Cardiac muscle cell (in vitro differentiated cells and primary cell): ENCODE measurements at regions not wholly inside any gene's neighbourhood (a gene's known extent, or its start where the extent isn't known, plus 50 kb on each side); places are given as distances from the start of the nearest gene placed in this dataset.

ENCODE experiments used
- DNase-seq, 2 donors: peaks; one replicate each; pipeline versions ENCODE4 v3.0.0 to v3.0.0-alpha.2; 2010 to 2017; ENCODE audit warnings: low read depth in 1 of 2, low spot score in 1 of 2
- H3K27ac ChIP-seq: fragments of 200-600 bp; sonication (generic); 2 replicates; pipeline ENCODE4 v1.5.1; 2016
- H3K27me3 ChIP-seq: fragments of 200-600 bp; sonication (generic); 2 replicates; pipeline ENCODE4 v1.6.0; 2016; ENCODE audit warnings: control low read depth
- H3K36me3 ChIP-seq: fragments of 200-600 bp; sonication (generic); 2 replicates; pipeline ENCODE4 v1.5.1; 2016; ENCODE audit warnings: control low read depth
- H3K4me1 ChIP-seq: fragments of 200-600 bp; sonication (generic); 2 replicates; pipeline ENCODE4 v1.8.1; 2017; ENCODE audit warnings: low read depth, mild to moderate bottlenecking, mixed run types
- H3K4me3 ChIP-seq: fragments of 200-600 bp; sonication (generic); 2 replicates; pipeline ENCODE4 v1.5.1; 2016; ENCODE audit warnings: mild to moderate bottlenecking
- H3K9me3 ChIP-seq: fragments of 200-600 bp; sonication (generic); 2 replicates; pipeline ENCODE4 v1.5.1; 2017; ENCODE audit warnings: low read depth, mild to moderate bottlenecking, control low read depth
- TF ChIP-seq, protein P1 (sequence below): IDR thresholded peaks from 2 replicates; pipeline ENCODE4 v1.5.1; 2012; ENCODE audit warnings: low read depth, mild to moderate bottlenecking, low read length

DNA sequence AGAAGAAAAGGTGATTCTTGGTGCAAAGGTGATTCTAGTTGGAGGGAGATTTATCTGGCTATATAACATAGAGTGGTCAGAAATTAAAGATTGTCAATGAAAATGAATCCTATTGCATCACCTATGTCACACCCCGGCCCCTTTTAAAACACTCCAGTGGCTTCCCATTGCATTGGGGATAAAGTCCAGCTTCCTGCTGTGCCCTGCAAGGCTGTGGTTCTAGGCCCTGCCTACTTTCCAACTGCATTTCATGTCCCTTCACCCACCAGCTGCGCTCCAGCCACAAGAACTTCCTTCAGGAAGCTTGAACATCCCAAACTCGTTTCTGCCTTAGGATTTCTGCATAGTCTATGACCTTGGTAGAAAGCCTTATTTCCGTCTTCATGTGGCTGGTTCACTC is 118.7 kb upstream of the UMPS start:
- Histone ChIP-seq H3K27ac (no peak overlapping the region), H3K36me3 (no peaks in the 10 kb centered on the region), H3K4me3 (no peak overlapping the region), H3K27me3 (no peaks in the 10 kb centered on the region), H3K9me3 (no peaks in the 10 kb centered on the region), H3K4me1 (peaks cover 14% of the 10 kb centered on the region)
- no peak for DNase-seq
- TF ChIP-seq, protein P1, sequence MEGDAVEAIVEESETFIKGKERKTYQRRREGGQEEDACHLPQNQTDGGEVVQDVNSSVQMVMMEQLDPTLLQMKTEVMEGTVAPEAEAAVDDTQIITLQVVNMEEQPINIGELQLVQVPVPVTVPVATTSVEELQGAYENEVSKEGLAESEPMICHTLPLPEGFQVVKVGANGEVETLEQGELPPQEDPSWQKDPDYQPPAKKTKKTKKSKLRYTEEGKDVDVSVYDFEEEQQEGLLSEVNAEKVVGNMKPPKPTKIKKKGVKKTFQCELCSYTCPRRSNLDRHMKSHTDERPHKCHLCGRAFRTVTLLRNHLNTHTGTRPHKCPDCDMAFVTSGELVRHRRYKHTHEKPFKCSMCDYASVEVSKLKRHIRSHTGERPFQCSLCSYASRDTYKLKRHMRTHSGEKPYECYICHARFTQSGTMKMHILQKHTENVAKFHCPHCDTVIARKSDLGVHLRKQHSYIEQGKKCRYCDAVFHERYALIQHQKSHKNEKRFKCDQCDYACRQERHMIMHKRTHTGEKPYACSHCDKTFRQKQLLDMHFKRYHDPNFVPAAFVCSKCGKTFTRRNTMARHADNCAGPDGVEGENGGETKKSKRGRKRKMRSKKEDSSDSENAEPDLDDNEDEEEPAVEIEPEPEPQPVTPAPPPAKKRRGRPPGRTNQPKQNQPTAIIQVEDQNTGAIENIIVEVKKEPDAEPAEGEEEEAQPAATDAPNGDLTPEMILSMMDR: no peak

DNA sequence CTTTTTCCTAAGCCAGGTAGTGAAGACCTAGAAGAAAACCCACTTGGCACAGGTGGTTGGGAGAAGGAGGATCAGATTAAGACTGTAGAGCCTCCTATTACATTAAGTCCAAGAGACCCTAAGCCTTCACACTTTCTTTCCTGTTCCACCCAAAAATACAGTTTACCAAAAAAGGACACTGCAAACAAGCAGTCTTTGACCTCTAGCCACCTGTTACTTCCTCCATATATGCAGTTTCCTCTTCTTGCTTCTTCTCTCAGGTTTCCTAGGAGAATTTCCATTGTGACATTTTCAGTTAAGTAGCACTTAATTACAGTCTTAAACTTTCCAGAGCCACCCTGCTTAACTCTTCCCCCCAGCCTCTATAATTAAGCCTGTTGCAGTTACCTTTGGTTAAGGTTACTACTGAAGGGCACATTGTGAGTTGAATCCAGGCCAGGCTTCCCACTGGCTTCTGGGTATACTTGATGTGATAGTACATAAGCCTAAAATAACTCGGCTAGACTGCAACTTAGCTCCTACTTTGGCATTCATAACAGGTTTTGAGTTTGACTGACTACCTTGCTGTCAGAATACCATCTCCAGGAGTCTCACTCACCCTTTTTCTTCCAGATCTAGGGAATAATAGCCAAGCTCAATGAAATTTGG is 114.2 kb upstream of the UMPS start:
- peaks cover 20% of the 10 kb centered on the region for H3K4me1 ChIP-seq
- H3K27ac ChIP-seq: peak overlapping the region; percentile 54
- TF ChIP-seq, protein P1: no peak
- H3K9me3 ChIP-seq: no peaks in the 10 kb centered on the region
- no peaks in the 10 kb centered on the region for H3K27me3 ChIP-seq
- no peak overlapping the region for H3K4me3 ChIP-seq
- DNase-seq: peak in 1 of 2 donors; percentile 40
- no peaks in the 10 kb centered on the region for H3K36me3 ChIP-seq

DNA sequence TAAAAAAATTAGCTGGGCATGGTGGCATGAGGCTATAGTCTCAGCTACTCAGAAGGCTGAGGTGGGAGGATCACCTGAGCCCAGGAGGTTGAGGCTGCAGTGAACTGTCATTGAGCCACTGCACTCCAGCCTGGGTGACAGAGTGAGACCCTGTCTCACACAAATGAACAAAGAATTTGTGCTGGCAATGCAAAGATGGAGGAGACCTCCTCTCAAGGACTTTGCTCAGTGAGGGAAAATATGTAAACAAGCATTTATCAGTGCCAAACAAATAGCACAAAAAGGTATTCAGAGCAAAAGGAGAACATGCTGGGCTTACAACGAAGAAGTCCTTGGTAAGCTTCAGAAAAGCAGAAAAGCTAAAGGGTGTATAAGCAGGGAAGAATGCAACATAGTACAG is 113.1 kb upstream of the UMPS start:
- Histone ChIP-seq H3K36me3 (no peaks in the 10 kb centered on the region), H3K9me3 (no peaks in the 10 kb centered on the region), H3K4me1 (peaks cover 29% of the 10 kb centered on the region), H3K27me3 (no peaks in the 10 kb centered on the region), H3K27ac (no peak overlapping the region), H3K4me3 (no peak overlapping the region)
- TF ChIP-seq, protein P1: no peak
- no peak for DNase-seq

DNA sequence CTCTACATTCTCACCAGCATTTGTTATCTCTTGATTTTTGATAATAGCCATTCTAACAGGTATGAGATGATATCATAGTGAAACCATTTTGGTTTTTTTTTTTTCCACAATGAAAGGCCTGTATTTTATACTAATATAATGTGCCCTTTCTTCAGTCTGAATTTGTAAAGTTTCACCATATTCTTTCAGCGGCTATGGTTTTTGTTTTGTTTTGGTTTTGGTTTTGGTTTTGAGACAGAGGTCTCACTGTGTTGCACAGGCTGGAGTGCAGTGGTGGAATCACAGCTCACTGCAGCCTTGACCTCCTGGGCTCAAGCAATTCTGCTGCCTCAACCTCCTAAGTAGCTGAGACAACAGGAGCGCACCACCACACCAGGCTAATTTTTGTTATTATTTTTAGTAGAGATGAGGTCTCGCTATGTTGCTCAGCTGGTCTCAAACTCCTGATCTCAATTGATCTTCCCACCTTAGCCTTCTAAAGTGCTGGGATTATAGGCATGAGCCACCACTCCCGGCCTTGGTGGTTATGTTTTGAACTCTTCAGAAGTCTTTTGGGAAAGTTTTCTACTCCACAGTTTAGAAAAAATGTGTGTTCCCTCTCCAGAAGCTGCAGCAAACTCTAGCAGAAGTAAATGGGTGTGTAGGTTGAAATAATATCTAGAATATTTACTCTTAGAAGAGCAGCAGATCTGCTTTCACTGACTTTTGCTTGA is 110.2 kb upstream of the UMPS start:
- peak overlapping the region; percentile 67 for H3K27ac ChIP-seq
- no peaks in the 10 kb centered on the region for H3K9me3 ChIP-seq
- H3K4me1 ChIP-seq: peaks cover 29% of the 10 kb centered on the region
- no peak for DNase-seq
- TF ChIP-seq, protein P1: no peak
- no peak overlapping the region for H3K4me3 ChIP-seq
- no peaks in the 10 kb centered on the region for H3K36me3 ChIP-seq
- H3K27me3 ChIP-seq: no peaks in the 10 kb centered on the region

DNA sequence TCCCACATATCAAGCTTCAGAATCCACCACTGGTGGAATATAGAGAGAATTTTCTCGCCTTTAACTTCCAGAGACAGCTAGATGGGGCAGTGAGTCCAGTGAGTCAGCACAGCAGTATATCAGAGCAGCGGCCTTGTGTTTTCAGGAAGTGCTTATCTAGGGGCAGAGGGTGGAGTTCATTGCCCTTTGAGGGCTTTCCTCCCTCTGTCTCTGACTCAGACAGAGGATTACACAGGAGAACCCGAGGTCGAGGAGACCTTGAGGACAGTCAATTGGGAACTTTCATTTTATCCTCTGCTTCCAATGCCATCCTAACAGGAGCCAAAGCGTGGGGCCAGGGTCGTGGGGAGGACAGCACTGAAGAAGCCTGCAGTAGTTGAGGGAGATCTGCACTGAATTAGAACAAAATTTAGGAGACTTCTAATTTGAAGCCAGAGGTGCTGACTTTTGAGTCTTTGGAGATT is 109.6 kb upstream of the UMPS start:
- H3K27ac ChIP-seq: peak overlapping the region; percentile 67
- H3K4me1 ChIP-seq: peaks cover 29% of the 10 kb centered on the region
- H3K27me3 ChIP-seq: no peaks in the 10 kb centered on the region
- H3K9me3 ChIP-seq: no peaks in the 10 kb centered on the region
- H3K36me3 ChIP-seq: no peaks in the 10 kb centered on the region
- TF ChIP-seq, protein P1: peak; percentile 7
- peak in 1 of 2 donors; percentile 60 for DNase-seq
- H3K4me3 ChIP-seq: no peak overlapping the region
